ENCODE measurements at regions not wholly inside any gene's neighbourhood (a gene's known extent, or its start where the extent isn't known, plus 50 kb on each side); places are given as distances from the start of the nearest gene placed in this dataset.
"Not testable (repeated sequence)": the region's sequence is repeated elsewhere in the genome, so short reads cannot be mapped to it uniquely, and the experiment has no call there.

GRCh38 chr9:110087605-110088004 is 120.4 kb downstream of the C9orf152 start:
- H3K4me3 ChIP-seq (ENCODE audit: insufficient read depth, low read depth, low read length): no peak overlapping the region
- H3K27me3 ChIP-seq (ENCODE audit: control insufficient read depth, insufficient read depth, low read length, poor library complexity, severe bottlenecking): no peaks in the 10 kb centered on the region
- WGBS, 2 experiments: 90 to 93% methylated on average over 2 of the region's 2 CpGs
- H3K4me1 ChIP-seq (ENCODE audit: control insufficient read depth, insufficient read depth, low read length): no peaks in the 10 kb centered on the region
- no peaks in the 10 kb centered on the region for H3K9me3 ChIP-seq (ENCODE audit: control insufficient read depth, low read length)
- no peak overlapping the region for H3K27ac ChIP-seq (ENCODE audit: insufficient read depth, low read depth, low read length, poor library complexity, severe bottlenecking)
- no peaks in the 10 kb centered on the region for H3K36me3 ChIP-seq (ENCODE audit: control insufficient read depth, insufficient read depth, low read length)

GRCh38 chr9:110088099-110088498 is 119.9 kb downstream of the C9orf152 start:
- H3K36me3 ChIP-seq (ENCODE audit: control insufficient read depth, insufficient read depth, low read length): no peaks in the 10 kb centered on the region
- H3K4me3 ChIP-seq (ENCODE audit: insufficient read depth, low read depth, low read length): no peak overlapping the region
- H3K9me3 ChIP-seq (ENCODE audit: control insufficient read depth, low read length): no peaks in the 10 kb centered on the region
- no peak overlapping the region for H3K27ac ChIP-seq (ENCODE audit: insufficient read depth, low read depth, low read length, poor library complexity, severe bottlenecking)
- H3K4me1 ChIP-seq (ENCODE audit: control insufficient read depth, insufficient read depth, low read length): no peaks in the 10 kb centered on the region
- no peaks in the 10 kb centered on the region for H3K27me3 ChIP-seq (ENCODE audit: control insufficient read depth, insufficient read depth, low read length, poor library complexity, severe bottlenecking)

- no peaks in the 10 kb centered on the region for H3K36me3 ChIP-seq (ENCODE audit: control insufficient read depth, insufficient read depth, low read length)
- H3K27ac ChIP-seq (ENCODE audit: insufficient read depth, low read depth, low read length, poor library complexity, severe bottlenecking): no peak overlapping the region
- WGBS, 2 experiments: 95% methylated on average over 11 to 12 of the region's 12 CpGs
Observed at GRCh38 chr9:110089681-110090370, 118.1 kb downstream of the C9orf152 start.

GRCh38 chr9:110092792-110093191 is 115.2 kb downstream of the C9orf152 start:
- H3K27me3 ChIP-seq (ENCODE audit: control insufficient read depth, insufficient read depth, low read length, poor library complexity, severe bottlenecking): no peaks in the 10 kb centered on the region

More at GRCh38 chr9:110089681-110090370, 118.1 kb downstream of the C9orf152 start:
- H3K4me1 ChIP-seq (ENCODE audit: control insufficient read depth, insufficient read depth, low read length): no peaks in the 10 kb centered on the region
- H3K27me3 ChIP-seq (ENCODE audit: control insufficient read depth, insufficient read depth, low read length, poor library complexity, severe bottlenecking): no peaks in the 10 kb centered on the region
- no peak overlapping the region for H3K4me3 ChIP-seq (ENCODE audit: insufficient read depth, low read depth, low read length)
- no peaks in the 10 kb centered on the region for H3K9me3 ChIP-seq (ENCODE audit: control insufficient read depth, low read length)

GRCh38 chr9:110093417-110093816 is 114.5 kb downstream of the C9orf152 start:
- Histone ChIP-seq H3K27me3 (ENCODE audit: control insufficient read depth, insufficient read depth, low read length, poor library complexity, severe bottlenecking) (no peaks in the 10 kb centered on the region), H3K4me1 (ENCODE audit: control insufficient read depth, insufficient read depth, low read length) (peaks cover 6% of the 10 kb centered on the region), H3K4me3 (ENCODE audit: insufficient read depth, low read depth, low read length) (no peak overlapping the region), H3K9me3 (ENCODE audit: control insufficient read depth, low read length) (no peaks in the 10 kb centered on the region), H3K36me3 (ENCODE audit: control insufficient read depth, insufficient read depth, low read length) (no peaks in the 10 kb centered on the region), H3K27ac (ENCODE audit: insufficient read depth, low read depth, low read length, poor library complexity, severe bottlenecking) (no peak overlapping the region)
- 82 to 86% methylated on average over 2 of the region's 2 CpGs for WGBS, 2 experiments

More at GRCh38 chr9:110092792-110093191, 115.2 kb downstream of the C9orf152 start:
- H3K27ac ChIP-seq (ENCODE audit: insufficient read depth, low read depth, low read length, poor library complexity, severe bottlenecking): no peak overlapping the region
- H3K4me1 ChIP-seq (ENCODE audit: control insufficient read depth, insufficient read depth, low read length): peaks cover 6% of the 10 kb centered on the region
- H3K9me3 ChIP-seq (ENCODE audit: control insufficient read depth, low read length): no peaks in the 10 kb centered on the region
- no peak overlapping the region for H3K4me3 ChIP-seq (ENCODE audit: insufficient read depth, low read depth, low read length)
- H3K36me3 ChIP-seq (ENCODE audit: control insufficient read depth, insufficient read depth, low read length): no peaks in the 10 kb centered on the region
- WGBS, 2 experiments: 95 to 96% methylated on average over 4 of the region's 5 CpGs

GRCh38 chr9:110093871-110094270 is 114.1 kb downstream of the C9orf152 start:
- no peaks in the 10 kb centered on the region for H3K9me3 ChIP-seq (ENCODE audit: control insufficient read depth, low read length)
- H3K27ac ChIP-seq (ENCODE audit: insufficient read depth, low read depth, low read length, poor library complexity, severe bottlenecking): no peak overlapping the region
- H3K27me3 ChIP-seq (ENCODE audit: control insufficient read depth, insufficient read depth, low read length, poor library complexity, severe bottlenecking): no peaks in the 10 kb centered on the region
- peaks cover 6% of the 10 kb centered on the region for H3K4me1 ChIP-seq (ENCODE audit: control insufficient read depth, insufficient read depth, low read length)
- 95 to 100% methylated on average over 4 of the region's 4 CpGs for WGBS, 2 experiments
- H3K4me3 ChIP-seq (ENCODE audit: insufficient read depth, low read depth, low read length): no peak overlapping the region
- H3K36me3 ChIP-seq (ENCODE audit: control insufficient read depth, insufficient read depth, low read length): no peaks in the 10 kb centered on the region

GRCh38 chr9:110095161-110095595 is 112.8 kb downstream of the C9orf152 start:
- peaks cover 6% of the 10 kb centered on the region for H3K4me1 ChIP-seq (ENCODE audit: control insufficient read depth, insufficient read depth, low read length)
- H3K36me3 ChIP-seq (ENCODE audit: control insufficient read depth, insufficient read depth, low read length): no peaks in the 10 kb centered on the region
- H3K27me3 ChIP-seq (ENCODE audit: control insufficient read depth, insufficient read depth, low read length, poor library complexity, severe bottlenecking): no peaks in the 10 kb centered on the region
- no peak overlapping the region for H3K27ac ChIP-seq (ENCODE audit: insufficient read depth, low read depth, low read length, poor library complexity, severe bottlenecking)
- H3K9me3 ChIP-seq (ENCODE audit: control insufficient read depth, low read length): no peaks in the 10 kb centered on the region
- 78 to 88% methylated on average over 2 of the region's 2 CpGs for WGBS, 2 experiments
- no peak overlapping the region for H3K4me3 ChIP-seq (ENCODE audit: insufficient read depth, low read depth, low read length)

- Histone ChIP-seq H3K27me3 (ENCODE audit: control insufficient read depth, insufficient read depth, low read length, poor library complexity, severe bottlenecking) (no peaks in the 10 kb centered on the region), H3K9me3 (ENCODE audit: control insufficient read depth, low read length) (no peaks in the 10 kb centered on the region), H3K4me3 (ENCODE audit: insufficient read depth, low read depth, low read length) (no peak overlapping the region), H3K27ac (ENCODE audit: insufficient read depth, low read depth, low read length, poor library complexity, severe bottlenecking) (no peak overlapping the region), H3K4me1 (ENCODE audit: control insufficient read depth, insufficient read depth, low read length) (peaks cover 6% of the 10 kb centered on the region), H3K36me3 (ENCODE audit: control insufficient read depth, insufficient read depth, low read length) (no peaks in the 10 kb centered on the region)
- 90 to 93% methylated on average over 2 of the region's 2 CpGs for WGBS, 2 experiments
Observed at GRCh38 chr9:110095776-110096175, 112.2 kb downstream of the C9orf152 start.

- H3K9me3 ChIP-seq (ENCODE audit: control insufficient read depth, low read length); H3K36me3 ChIP-seq (ENCODE audit: control insufficient read depth, insufficient read depth, low read length); H3K27me3 ChIP-seq (ENCODE audit: control insufficient read depth, insufficient read depth, low read length, poor library complexity, severe bottlenecking); H3K27ac ChIP-seq (ENCODE audit: insufficient read depth, low read depth, low read length, poor library complexity, severe bottlenecking); H3K4me1 ChIP-seq (ENCODE audit: control insufficient read depth, insufficient read depth, low read length); H3K4me3 ChIP-seq (ENCODE audit: insufficient read depth, low read depth, low read length): not testable (repeated sequence)
- WGBS, 2 experiments: 90 to 97% methylated on average over 1 to 2 of the region's 3 CpGs
Observed at GRCh38 chr9:110096674-110097073, 111.3 kb downstream of the C9orf152 start.

- WGBS, 2 experiments: 76% methylated on average over 4 of the region's 5 CpGs
- no peaks in the 10 kb centered on the region for H3K9me3 ChIP-seq (ENCODE audit: control insufficient read depth, low read length)
- H3K36me3 ChIP-seq (ENCODE audit: control insufficient read depth, insufficient read depth, low read length): no peaks in the 10 kb centered on the region
- no peaks in the 10 kb centered on the region for H3K27me3 ChIP-seq (ENCODE audit: control insufficient read depth, insufficient read depth, low read length, poor library complexity, severe bottlenecking)
- no peak overlapping the region for H3K4me3 ChIP-seq (ENCODE audit: insufficient read depth, low read depth, low read length)
- no peak overlapping the region for H3K27ac ChIP-seq (ENCODE audit: insufficient read depth, low read depth, low read length, poor library complexity, severe bottlenecking)
- peaks cover 15% of the 10 kb centered on the region for H3K4me1 ChIP-seq (ENCODE audit: control insufficient read depth, insufficient read depth, low read length)
Observed at GRCh38 chr9:110099236-110100095, 108.5 kb downstream of the C9orf152 start.

All from ectodermal cell (in vitro differentiated cells).